Endodermal cell (in vitro differentiated cells): ENCODE measurements at regions not wholly inside any gene's neighbourhood (a gene's known extent, or its start where the extent isn't known, plus 50 kb on each side); places are given as distances from the start of the nearest gene placed in this dataset.

Source experiments
- DNase-seq: peaks from one replicate; pipeline ENCODE4 v3.0.0-alpha.2; 2017
- H3K27ac ChIP-seq: 2 replicates; pipeline ENCODE4 v1.5.1; 2013; ENCODE audit warnings: mild to moderate bottlenecking, low read depth, low read length, moderate library complexity
- H3K27me3 ChIP-seq: 2 replicates; pipeline ENCODE4 v1.6.1; 2013; ENCODE audit warnings: mild to moderate bottlenecking, low read length, moderate library complexity; ENCODE audit not compliant: insufficient read depth, control insufficient read depth, poor library complexity, severe bottlenecking
- H3K36me3 ChIP-seq: 2 replicates; pipeline ENCODE4 v1.7.0; 2013; ENCODE audit warnings: mild to moderate bottlenecking, low read length, moderate library complexity; ENCODE audit not compliant: control insufficient read depth, insufficient read depth
- H3K4me1 ChIP-seq: one replicate; pipeline ENCODE4 v1.7.0; 2013; ENCODE audit warnings: low read length; ENCODE audit not compliant: control insufficient read depth, insufficient read depth
- H3K4me3 ChIP-seq: 2 replicates; pipeline ENCODE4 v1.5.1; 2013; ENCODE audit warnings: mild to moderate bottlenecking, low read length, moderate library complexity
- H3K9ac ChIP-seq: 2 replicates; pipeline ENCODE4 v1.6.1; 2013; ENCODE audit warnings: mild to moderate bottlenecking, low read length, moderate library complexity; ENCODE audit not compliant: poor library complexity, severe bottlenecking; ENCODE audit errors: extremely low read depth
- H3K9me3 ChIP-seq: 2 replicates; pipeline ENCODE4 v1.6.1; 2013; ENCODE audit warnings: mild to moderate bottlenecking, low read length, moderate library complexity; ENCODE audit not compliant: control insufficient read depth
- H3K27ac Mint-ChIP-seq: 2 replicates; pipeline ENCODE4 v1.8.0; 2020; ENCODE audit warnings: mixed read lengths
- H3K27me3 Mint-ChIP-seq: 2 replicates; pipeline ENCODE4 v1.8.0; 2021; ENCODE audit warnings: mild to moderate bottlenecking, mixed read lengths; ENCODE audit not compliant: insufficient read depth
- H3K36me3 Mint-ChIP-seq: 2 replicates; pipeline ENCODE4 v1.8.0; 2020; ENCODE audit warnings: low read depth, mixed read lengths
- H3K4me1 Mint-ChIP-seq: 2 replicates; pipeline ENCODE4 v1.8.0; 2020; ENCODE audit warnings: mixed read lengths
- H3K4me3 Mint-ChIP-seq: 2 replicates; pipeline ENCODE4 v1.8.0; 2020; ENCODE audit warnings: mild to moderate bottlenecking, moderate library complexity, mixed read lengths
- H3K9me3 Mint-ChIP-seq: 2 replicates; pipeline ENCODE4 v1.8.0; 2020; ENCODE audit warnings: mild to moderate bottlenecking, mixed read lengths
- CTCF ChIP-seq: fragments of 200-600 bp; sonication (generic); conservative IDR thresholded peaks from 2 replicates; pipeline ENCODE4 v1.5.0; 2021; ENCODE audit warnings: antibody characterized with exemption, mild to moderate bottlenecking
- WGBS, 2 experiments: methylation state at CpG; one replicate each; pipeline versions ENCODE4 v1.1.5 to v1.1.7; 2013; ENCODE audit warnings: missing lambda C conversion rate in 2 of 2, mixed read lengths in 1 of 2; ENCODE audit not compliant: insufficient coverage in 1 of 2, insufficient read length in 1 of 2; 5-methylcytosine and 5-hydroxymethylcytosine counted together

GRCh38 chr5:53399926-53400697 lies 80.3 kb upstream of the FST start:
- H3K4me1 Mint-ChIP-seq: no peaks in the 10 kb centered on the region
- 86 to 92% methylated on average over 2 of the region's 2 CpGs for WGBS, 2 experiments
- H3K4me1 ChIP-seq: no peaks in the 10 kb centered on the region

GRCh38 chr5:53403291-53403690 lies 77.1 kb upstream of the FST start:
- no peak overlapping the region for H3K27ac Mint-ChIP-seq
- no peak overlapping the region for H3K4me3 Mint-ChIP-seq
- Histone ChIP-seq H3K9me3 (peaks cover 7% of the 10 kb centered on the region), H3K36me3 (no peaks in the 10 kb centered on the region), H3K27me3 (no peaks in the 10 kb centered on the region), H3K9ac (no peak overlapping the region), H3K4me1 (no peaks in the 10 kb centered on the region), H3K4me3 (no peak overlapping the region), H3K27ac (no peak overlapping the region)
- 82 to 91% methylated on average over 3 of the region's 3 CpGs for WGBS, 2 experiments
- TF ChIP-seq CTCF: no peak
- H3K4me1 Mint-ChIP-seq: no peaks in the 10 kb centered on the region
- H3K9me3 Mint-ChIP-seq: no peaks in the 10 kb centered on the region
- no peaks in the 10 kb centered on the region for H3K36me3 Mint-ChIP-seq
- DNase-seq: no peak
- H3K27me3 Mint-ChIP-seq: no peaks in the 10 kb centered on the region

More at GRCh38 chr5:53399926-53400697, 80.3 kb upstream of the FST start:
- no peaks in the 10 kb centered on the region for H3K27me3 ChIP-seq
- no peak overlapping the region for H3K4me3 Mint-ChIP-seq
- TF ChIP-seq CTCF: no peak
- H3K9me3 ChIP-seq: no peaks in the 10 kb centered on the region
- no peak overlapping the region for H3K4me3 ChIP-seq
- H3K9ac ChIP-seq: no peak overlapping the region
- no peak overlapping the region for H3K27ac Mint-ChIP-seq
- DNase-seq: no peak
- H3K9me3 Mint-ChIP-seq: no peaks in the 10 kb centered on the region
- H3K27ac ChIP-seq: no peak overlapping the region
- no peaks in the 10 kb centered on the region for H3K27me3 Mint-ChIP-seq
- H3K36me3 ChIP-seq: no peaks in the 10 kb centered on the region
- H3K36me3 Mint-ChIP-seq: no peaks in the 10 kb centered on the region

- no peak for TF ChIP-seq CTCF
- H3K4me1 ChIP-seq: no peaks in the 10 kb centered on the region
- H3K9ac ChIP-seq: no peak overlapping the region
- no peaks in the 10 kb centered on the region for H3K27me3 ChIP-seq
- no peak overlapping the region for H3K4me3 ChIP-seq
- Mint-ChIP-seq H3K27ac (no peak overlapping the region), H3K9me3 (no peaks in the 10 kb centered on the region), H3K27me3 (no peaks in the 10 kb centered on the region), H3K36me3 (no peaks in the 10 kb centered on the region), H3K4me3 (no peak overlapping the region), H3K4me1 (no peaks in the 10 kb centered on the region)
- no peak for DNase-seq
- no peak overlapping the region for H3K27ac ChIP-seq
- WGBS, 2 experiments: 84% methylated on average over 2 of the region's 2 CpGs; no CpG with 5 or more reads in 1 of the 2 experiments
- H3K36me3 ChIP-seq: no peaks in the 10 kb centered on the region
- peaks cover 7% of the 10 kb centered on the region for H3K9me3 ChIP-seq
These were observed 76.7 kb upstream of the FST start for GRCh38 chr5:53403758-53404157.
